ENCODE measurements at regions not wholly inside any gene's neighbourhood (a gene's known extent, or its start where the extent isn't known, plus 50 kb on each side); places are given as distances from the start of the nearest gene placed in this dataset.

GRCh38 chr1:244254467-244254866 is 197.2 kb downstream of the ADSS2 start:
- TF ChIP-seq GLIS3 (CRISPR knock-in tag; IDR thresholded peaks at IDR 0.05) (no peak), ZNF565 (CRISPR knock-in tag; conservative IDR thresholded peaks at IDR 0.05; ENCODE audit: low read depth) (no peak), CSDC2 (CRISPR knock-in tag; IDR thresholded peaks at IDR 0.05) (no peak), RARB (CRISPR knock-in tag; IDR thresholded peaks at IDR 0.05) (no peak), TSHZ2 (CRISPR knock-in tag; IDR thresholded peaks at IDR 0.05) (no peak), PPARA (CRISPR knock-in tag; IDR thresholded peaks at IDR 0.05; ENCODE audit: borderline replicate concordance) (no peak), ZFP3 (CRISPR knock-in tag; IDR thresholded peaks at IDR 0.05) (no peak)

Data from SK-N-SH treated with all-trans-retinoic acid at 6 μM for 48 hours (cell line).